Activated CD4-positive, alpha-beta T cell treated with anti-CD3 and anti-CD28 coated beads, Interleukin-2, amount 50 U/mL, for 24 hours (primary cell): ENCODE measurements at regions not wholly inside any gene's neighbourhood (a gene's known extent, or its start where the extent isn't known, plus 50 kb on each side); places are given as distances from the start of the nearest gene placed in this dataset.
"Not testable (repeated sequence)": the region's sequence is repeated elsewhere in the genome, so short reads cannot be mapped to it uniquely, and the experiment has no call there.

Source experiments
- DNase-seq, 2 donors: peaks; one replicate each; pipeline ENCODE4 v3.0.0-alpha.2; 2020; ENCODE audit warnings: low read depth in 1 of 2, low spot score in 1 of 2

DNA sequence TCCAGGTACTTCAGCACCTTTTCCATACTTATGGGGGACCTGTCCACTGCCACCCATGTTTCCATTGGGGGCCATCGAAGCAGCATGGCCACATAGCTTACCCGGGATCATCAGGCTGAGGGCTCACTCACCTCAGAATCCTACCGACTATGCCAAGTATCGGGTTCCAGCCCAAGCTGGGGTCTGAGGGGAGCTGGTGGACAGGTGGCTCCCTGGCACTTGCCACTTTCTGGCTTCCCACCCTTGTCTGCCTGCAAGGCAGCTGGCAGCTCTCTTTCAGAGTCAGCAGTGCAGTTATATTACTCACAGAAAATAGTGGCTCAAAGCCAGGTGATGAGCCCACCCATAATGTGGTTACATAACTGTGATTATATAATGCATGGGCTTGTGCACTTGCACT lies 1153.8 kb downstream of the STIM2 start:
- DNase-seq = no peak

DNA sequence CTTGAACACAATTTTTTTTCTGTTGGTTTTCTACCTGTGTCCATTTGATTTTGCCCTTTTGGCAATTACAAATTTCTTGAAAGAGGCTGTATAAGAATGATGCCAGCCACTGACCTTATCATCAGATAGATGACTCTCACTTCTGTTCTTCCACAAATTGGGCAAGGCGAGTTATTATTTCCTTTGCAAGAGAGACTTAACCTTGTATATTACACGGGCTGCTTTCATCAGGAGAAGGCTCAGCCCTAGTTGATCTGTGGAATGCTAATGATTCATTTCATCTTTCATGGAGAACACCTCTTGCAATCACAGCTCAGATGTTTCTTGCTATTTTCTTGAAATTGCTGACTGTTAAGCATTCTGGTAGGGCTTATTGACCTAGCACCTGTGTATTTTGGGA lies 1155.4 kb downstream of the STIM2 start:
- no peak for DNase-seq

DNA sequence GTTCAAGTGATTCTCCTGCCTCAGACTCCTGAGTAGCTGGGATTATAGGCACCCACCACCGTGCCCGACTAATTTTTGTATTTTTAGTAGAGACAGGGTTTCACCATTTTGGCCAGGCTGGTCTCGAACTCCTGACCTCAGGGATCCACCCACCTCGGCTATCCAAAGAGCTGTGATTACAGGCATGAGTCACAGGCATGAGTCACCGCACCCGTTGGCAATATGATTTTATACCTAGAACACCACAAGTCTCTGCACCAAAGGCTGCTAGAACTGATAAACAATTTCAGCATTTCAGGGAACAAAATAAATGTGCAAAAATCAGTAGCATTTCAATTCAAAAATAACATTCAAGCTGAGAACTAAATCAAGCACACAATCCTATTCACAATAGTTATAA lies 1177.6 kb downstream of the STIM2 start:
- not testable (repeated sequence) for DNase-seq

DNA sequence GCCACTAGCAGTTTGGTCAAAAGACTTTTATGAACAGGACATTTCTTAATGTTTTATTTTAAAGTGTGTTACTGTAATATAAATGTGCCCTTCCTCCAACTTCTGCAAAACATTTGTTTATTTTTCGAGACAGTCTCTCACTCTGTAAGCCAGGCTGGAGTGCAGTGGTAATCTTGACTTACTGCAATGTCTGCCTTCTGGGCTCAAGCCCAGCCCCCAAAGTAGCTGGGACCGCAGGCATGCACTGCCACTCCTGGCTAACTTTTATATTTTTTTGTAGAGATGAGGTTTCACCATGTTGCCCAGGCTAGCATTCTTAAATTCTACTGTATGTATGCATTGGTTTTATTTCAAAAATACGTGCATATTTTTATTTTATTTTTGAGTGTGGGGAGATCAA lies 1201.9 kb downstream of the STIM2 start:
- DNase-seq = no peak

DNA sequence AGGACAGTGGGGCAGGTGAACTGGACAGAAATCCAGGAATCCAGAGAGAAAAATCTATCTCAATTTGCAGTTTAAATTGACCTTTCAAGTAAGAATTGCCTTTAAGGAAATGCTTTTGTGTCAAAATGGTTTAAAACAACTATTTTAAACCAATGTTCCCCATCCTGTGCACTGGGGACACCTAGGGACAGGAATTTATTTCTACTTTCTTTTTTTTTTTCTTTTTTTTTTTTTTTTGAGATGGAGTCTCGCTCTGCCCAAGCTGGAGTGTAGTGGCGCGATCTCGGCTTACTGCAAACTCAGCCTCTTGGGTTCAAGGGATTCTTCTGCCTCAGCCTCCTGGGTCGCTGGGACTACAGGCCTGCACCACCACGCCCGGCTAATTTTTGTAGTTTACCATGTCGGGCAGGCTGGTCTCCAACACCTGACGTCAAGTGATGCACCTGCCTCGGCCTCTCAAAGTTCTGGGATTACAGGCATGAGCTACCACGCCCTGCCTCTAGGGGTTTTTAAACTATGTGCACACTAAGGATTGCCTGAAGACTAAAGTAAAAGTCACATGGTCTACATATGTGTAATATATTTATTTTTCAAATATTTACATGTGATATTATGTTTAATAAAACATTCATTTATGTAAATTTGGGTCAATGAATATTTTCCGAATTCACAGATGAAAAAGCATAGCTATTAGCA lies 1213.4 kb downstream of the STIM2 start:
- no peak for DNase-seq

DNA sequence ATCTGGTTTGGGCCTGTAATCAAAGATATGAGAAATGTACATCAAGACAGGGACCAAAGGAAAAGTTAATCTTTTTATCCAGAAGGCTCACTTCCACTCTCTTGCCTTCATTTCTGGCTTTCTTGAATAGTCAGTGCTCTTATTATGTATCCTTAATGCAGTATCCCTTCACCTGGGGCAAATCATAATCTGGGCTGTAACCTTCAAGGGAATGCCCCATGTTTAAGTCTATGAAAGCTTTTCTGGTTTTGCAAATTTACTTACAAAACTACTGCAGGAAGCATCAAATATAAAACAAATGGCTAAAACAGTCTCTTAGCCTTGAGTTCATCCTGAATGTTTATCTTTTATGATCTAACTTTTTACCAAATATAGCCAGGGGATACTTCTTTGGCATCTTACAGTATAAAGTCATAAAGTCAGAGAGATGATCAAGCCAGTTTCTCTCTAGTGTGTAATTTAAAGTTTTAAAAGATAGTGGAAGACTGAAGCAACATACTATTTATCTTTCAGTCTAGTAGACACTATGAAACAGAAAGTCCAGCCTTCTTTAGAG lies 1214.8 kb downstream of the STIM2 start:
- no peak for DNase-seq

DNA sequence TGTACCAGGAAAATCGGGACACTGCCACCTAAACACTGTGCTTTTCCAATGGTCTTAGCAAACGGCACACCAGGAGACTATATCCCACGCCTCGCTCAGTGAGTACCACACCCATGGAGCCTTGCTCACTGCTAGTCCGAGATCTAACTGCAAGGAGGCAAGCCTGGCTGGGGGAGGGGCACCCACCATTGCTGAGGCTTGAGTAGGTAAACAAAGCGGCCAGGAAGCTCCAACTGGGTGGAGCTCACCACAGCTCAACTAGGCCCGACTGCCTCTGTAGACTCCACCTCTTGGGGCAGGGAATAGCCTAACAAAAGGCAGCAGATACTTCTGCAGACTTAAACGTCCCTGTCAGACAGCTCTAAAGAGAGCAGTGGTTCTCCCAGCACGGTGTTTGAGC lies 1216.6 kb downstream of the STIM2 start:
- not testable (repeated sequence) for DNase-seq

DNA sequence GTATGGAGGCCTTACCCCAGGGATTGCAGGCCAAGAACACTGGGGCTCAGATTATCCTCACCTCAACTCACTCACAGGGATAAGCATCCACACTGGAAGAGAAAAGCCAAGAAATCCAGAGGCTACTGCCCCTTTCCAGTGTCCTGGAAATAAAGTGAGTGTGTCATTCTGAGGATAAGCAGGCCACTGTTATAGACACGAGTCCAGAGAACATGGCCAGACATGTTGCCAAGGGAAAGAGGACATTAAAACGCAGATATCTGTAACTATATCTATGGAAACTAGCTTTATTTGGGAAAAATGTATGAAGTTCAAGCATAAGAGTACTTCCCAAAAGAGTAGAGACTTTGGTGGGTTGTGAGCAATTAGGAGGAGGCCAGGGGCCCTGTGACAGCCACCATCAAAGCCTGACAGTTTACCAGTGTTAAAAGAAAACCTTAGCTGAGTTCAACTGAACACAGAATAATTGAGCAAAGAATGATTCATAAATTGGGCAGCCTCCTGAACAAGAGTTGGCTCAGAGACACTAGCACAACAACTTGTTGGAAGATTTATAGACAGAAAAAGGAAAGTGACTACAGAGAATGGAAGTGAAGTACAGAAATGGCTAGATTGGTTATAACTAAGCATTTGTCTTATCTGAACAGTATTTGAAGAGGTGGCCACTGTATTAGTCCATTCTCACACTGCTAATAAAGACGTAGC lies 1222.2 kb downstream of the STIM2 start:
- no peak for DNase-seq

DNA sequence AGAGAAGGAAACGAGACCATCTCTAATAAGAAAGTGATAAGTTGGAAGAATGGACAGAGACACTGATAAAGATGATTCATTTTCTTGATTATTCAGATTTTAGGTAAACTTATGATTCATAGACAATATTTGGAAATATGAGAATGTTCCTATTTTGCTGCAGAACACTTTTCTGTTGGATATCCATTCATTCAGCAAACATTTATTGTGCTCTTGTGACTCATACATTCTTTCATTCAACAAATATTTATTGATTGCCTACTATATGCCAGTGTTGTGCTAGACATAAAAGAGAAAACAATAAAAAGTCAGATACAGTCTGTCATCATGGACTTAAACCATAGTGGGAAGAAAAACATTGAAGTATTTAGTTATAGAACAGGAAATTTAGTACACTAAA lies 1232.0 kb downstream of the STIM2 start:
- no peak for DNase-seq

DNA sequence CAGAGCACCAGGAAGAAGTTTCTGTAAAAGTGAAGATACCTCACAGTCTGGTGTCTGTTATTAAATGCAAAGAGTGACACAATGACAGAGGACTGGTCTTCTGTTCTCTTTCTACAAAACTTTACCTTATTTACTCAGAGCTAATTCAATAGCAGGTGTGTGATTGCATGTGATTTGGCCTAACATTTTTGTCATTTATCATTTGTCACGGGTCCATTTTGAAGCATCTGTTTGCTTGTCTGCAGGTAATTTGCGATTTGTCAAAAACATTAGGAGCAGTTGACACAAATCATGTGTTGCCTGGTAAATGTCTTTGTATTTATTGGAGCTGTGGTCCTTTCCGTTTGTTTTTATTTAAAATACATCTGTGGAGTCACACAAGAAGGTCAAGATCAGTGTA lies 1232.4 kb downstream of the STIM2 start:
- no peak for DNase-seq

DNA sequence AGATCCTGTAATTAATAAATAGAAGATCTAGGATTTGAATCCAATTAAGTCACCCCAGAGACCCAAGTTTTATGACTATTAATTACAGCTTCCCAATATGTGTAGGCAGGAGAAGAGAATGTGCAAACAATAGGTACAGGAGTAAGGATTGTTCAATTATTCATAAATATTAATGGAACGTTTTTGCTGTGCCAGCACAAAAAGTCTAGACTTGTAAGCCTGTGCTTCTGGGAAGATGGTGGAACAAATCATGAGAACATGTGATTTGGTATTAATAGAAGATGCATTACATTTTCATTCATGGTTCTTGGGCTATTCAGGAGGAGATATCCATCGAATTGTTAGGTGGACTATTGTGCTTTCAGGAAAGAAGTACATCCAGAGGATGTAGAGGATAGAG lies 1240.9 kb downstream of the STIM2 start:
- no peak for DNase-seq

DNA sequence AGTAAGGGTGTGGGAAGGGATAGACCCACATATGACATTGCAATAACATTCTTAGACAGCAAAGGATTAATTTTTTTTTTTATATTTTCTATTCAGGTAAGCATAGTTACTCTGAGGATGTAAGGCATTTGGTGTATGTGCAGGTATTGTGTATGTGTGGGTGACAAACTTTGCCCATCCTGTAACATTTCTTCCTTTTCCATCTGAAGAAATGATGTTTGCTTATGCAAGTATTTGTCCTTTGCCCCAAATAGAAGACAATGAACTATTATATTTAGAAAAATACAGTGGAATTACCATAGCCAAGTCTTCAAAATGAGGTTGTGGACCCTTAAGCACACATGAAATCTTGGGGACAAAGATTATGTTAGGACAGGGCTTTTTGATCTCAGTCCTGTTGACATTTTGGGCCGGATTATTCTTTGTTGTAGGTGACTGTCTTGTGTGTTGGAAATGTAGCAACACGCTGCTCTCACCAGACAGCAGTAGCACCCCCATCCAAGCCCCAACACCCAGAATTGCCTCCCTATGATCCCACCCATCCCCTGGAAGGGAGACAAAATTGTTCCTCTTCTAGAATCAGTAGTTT lies 1244.7 kb downstream of the STIM2 start:
- DNase-seq = no peak

DNA sequence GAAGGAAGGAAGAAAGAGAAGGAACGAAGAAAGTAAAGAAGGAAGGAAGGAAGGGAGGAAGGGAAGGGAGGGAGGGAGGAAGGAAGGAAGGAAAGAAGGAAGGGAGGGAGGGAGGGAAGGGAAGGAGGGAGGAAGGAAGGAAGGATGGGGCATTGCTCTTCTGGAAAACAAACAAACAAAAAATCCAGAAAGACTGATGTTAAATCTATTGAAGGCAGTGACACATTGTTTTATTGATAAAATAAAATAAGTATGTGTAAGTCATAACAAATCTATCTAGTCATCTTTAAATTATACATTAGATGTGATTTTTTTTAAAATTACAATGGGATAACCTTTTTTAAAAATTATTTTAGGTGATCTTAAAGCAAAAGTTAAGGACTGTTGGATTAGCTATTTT lies 1245.5 kb downstream of the STIM2 start:
- no peak for DNase-seq

DNA sequence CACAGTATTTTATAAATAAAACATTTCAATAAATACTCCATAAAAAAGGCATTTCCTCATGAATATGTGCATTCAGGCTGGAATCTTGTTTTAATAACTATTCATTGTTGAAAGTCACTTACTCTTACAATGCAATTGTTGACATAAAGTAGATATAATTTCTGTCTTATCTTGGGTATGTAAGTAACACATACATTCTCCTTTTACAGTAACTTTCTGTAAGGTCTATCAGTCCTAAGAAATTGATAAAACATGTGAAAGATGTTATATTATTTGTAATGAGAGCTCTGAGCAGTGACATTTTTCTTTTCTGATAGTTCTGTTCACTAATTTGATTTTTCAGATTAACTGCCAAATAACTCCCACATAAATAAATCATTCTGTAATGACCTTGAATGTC lies 1249.2 kb downstream of the STIM2 start:
- DNase-seq = no peak

DNA sequence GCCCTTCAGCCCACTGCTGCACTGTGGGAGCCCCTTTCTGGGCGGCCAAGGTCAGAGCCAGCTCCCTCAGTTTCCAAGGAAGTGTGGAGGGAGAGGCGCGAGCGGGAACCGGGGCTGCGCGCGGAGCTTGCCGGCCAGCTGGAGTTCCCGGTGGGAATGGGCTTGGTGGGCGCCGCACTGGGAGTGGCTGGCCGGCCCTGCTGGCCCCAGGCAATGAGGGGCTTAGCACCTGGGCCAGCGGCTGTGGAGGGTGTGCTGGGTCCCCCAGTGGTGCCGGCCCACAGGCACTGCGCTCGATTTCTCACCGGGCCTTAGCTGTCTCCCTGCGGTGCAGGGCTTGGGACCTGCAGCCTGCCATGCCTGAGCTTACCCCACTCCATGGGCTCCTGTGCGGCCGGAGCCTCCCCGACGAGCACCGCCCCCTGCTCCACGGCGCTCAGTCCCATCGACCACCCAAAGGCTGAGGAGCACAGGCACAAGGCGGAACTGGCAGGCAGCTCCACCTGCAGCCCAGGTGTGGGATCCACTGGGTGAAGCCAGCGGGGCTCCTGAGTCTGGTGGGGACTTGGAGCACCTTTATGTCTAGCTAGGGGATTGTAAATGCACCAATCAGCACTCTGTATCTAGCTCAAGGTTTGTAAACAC lies 1252.2 kb downstream of the STIM2 start:
- not testable (repeated sequence) for DNase-seq

DNA sequence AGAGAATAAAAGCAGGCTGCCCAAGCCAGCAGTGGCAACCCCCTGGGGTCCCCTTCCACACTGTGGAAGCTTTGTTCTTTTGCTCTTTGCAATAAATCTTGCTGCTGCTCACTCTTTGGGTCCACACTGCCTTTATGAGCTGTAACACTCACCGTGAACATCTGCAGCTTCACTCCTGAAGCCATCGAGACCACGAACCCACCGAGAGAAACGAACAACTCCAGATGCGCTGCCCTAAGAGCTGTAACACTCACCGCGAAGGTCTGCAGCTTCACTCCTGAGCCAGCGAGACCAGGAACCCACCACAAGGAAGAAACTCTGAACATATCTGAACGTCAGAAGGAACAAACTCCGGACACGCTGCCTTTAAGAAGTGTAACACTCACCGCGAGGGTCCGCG lies 1252.9 kb downstream of the STIM2 start:
- DNase-seq = not testable (repeated sequence)

DNA sequence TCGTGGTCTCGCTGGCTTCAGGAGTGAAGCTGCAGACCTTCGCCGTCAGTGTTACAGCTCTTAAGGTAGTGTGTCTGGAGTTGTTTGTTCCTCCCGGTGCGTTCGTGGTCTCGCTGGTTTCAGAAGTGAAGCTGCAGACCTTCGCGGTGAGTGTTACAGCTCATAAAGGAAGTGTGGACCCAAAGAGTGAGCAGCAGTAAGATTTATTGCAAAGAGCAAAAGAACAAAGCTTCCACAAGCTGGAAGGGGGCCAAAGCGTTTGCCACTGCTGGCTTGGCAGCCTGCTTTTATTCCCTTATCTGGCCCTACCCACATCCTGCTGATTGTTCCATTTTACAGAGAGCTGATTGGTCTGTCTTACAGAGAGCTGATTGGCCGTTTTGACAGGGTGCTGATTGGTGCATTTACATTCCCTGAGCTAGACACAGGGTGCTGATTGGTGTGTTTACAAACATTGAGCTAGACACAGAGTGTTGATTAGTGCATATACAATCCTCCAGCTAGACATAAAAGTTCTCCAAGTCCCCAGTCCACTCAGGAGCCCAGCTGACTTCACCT lies 1256.0 kb downstream of the STIM2 start:
- not testable (repeated sequence) for DNase-seq

DNA sequence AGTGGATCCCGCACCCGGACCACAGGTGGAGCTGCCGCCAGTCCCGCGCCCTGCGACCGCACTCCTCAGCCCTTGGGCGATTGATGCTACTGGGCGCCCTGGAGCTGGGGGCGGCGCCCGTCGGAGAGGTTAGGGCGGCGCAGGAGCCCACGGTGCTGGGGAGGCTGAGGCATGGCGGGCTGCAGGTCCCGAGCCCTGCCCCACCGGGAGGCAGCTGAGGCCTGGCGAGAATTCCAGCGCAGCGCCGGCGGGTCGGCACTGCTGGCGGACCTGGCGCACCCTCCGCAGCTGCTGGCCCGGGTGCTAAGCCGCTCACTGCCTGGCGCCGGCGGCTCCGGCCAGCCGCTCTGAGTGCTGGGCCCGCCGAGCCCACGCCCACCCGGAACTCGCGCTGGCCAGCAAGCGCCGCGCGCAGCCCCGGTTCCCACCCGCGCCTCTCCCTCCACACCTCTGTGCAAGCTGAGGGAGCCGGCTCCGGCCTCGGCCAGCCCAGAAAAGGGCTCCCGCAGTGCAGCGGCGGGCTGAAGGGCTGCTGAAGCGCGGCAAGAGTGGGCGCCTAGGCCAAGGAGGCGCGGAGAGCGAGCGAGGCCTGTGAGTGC lies 1256.5 kb downstream of the STIM2 start:
- DNase-seq = no peak

DNA sequence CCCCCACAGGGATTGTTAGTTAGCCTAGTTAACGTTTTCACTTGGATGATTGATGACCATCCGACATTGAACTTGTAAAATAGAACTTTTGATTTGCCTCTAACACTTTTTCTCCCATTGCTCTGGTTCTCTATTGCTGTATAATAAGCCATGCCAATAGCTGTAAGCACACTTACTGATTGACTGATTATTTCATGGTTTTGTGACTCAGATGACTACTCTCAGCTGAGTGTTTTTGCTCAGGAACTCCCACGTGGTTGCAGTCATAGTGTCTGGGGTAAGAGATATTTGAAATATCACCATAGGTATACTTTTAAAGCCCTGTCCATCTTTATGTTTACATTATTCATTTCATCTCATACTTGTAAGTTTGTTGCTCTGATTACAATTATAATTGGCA lies 1285.5 kb downstream of the STIM2 start:
- DNase-seq = no peak

DNA sequence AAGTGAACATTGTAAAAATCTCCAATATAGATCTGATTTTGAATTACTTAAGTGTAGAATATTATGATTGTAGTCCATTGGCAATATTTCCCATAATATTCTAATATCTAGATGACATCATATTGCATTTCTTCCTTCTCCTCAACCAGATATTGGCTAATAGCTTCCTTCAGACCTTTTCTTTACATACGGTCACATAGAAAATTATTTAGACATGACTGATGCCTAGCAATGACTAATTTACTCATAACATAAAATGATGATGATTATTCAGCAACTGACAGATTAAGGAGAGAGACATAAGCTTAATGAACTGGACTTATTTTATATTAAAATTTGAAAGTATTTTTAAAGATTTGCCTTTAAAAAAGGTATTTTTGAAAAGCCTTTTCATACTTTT lies 1287.6 kb downstream of the STIM2 start:
- DNase-seq = no peak

DNA sequence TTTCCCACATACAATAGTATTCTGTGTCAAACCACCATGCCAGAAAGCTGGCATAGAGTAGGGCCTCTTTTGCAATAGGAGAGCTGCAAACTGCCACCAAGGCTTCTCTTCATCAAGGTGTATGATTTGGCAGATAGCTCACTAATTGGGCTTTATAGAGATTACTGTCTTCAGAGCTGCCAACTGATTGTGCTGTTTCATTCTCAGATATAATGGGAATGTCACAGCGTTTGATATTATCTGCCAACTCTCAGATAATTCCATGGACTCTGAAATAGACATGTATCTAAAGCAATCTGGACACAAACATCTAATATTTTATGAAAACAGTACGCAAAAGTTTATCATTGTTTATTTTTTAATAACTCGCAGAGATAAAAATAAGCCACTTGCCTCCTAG lies 1289.1 kb downstream of the STIM2 start:
- DNase-seq = no peak
